GM20000 (cell line): ENCODE measurements at regions not wholly inside any gene's neighbourhood (a gene's known extent, or its start where the extent isn't known, plus 50 kb on each side); places are given as distances from the start of the nearest gene placed in this dataset.

Experiments
- DNase-seq: peaks from one replicate; pipeline ENCODE4 v3.0.0; 2012; ENCODE audit warnings: low spot score
- CTCF ChIP-seq: IDR thresholded peaks from 2 replicates; pipeline ENCODE4 v1.5.1; 2012; ENCODE audit warnings: mild to moderate bottlenecking, control low read depth; ENCODE audit errors: extremely low read depth, missing control alignments

GRCh38 chr14:41071351-41071750, 535.3 kb upstream of the LRFN5 start:
- no peak for TF ChIP-seq CTCF
- no peak for DNase-seq

GRCh38 chr14:41062826-41063225, 543.9 kb upstream of the LRFN5 start:
- DNase-seq, result no peak
- no peak for TF ChIP-seq CTCF

- no peak for DNase-seq
- no peak for TF ChIP-seq CTCF
Measured at GRCh38 chr14:41055589-41055988, 551.1 kb upstream of the LRFN5 start.

GRCh38 chr14:41051801-41052200, 554.9 kb upstream of the LRFN5 start:
- TF ChIP-seq CTCF, result no peak
- DNase-seq, result no peak

- no peak for TF ChIP-seq CTCF
- DNase-seq, result no peak
Measured at GRCh38 chr14:41047763-41048162, 558.9 kb upstream of the LRFN5 start.

- no peak for DNase-seq
- no peak for TF ChIP-seq CTCF
Measured at GRCh38 chr14:41037388-41037787, 569.3 kb upstream of the LRFN5 start.

- DNase-seq, result no peak
- TF ChIP-seq CTCF, result no peak
Measured at GRCh38 chr14:41034969-41035368, 571.7 kb upstream of the LRFN5 start.
